ENCODE measurements at regions not wholly inside any gene's neighbourhood (a gene's known extent, or its start where the extent isn't known, plus 50 kb on each side); places are given as distances from the start of the nearest gene placed in this dataset.

DNA sequence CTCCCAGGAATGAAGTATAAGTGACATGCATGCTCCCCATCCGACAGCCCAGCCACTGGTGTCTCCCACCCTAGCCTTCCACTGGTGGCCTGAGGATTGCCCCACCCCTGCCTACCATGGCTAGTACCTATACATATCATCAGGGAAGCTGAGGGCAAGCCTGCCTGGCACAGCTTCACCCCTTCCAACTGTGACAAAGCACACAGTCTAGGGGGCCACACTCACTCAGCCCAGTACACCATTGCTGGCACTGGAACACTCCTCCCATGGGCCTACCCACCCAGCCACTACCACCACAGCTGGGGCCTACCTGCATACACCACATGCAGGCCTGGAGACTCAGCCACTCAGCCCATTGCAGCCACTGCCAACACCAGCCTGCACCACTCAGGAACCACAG is 393.1 kb upstream of the STEAP1 start:
- no peak for TF ChIP-seq POLR2A (IDR thresholded peaks at IDR 0.05; ENCODE audit: low read depth, low read length)
- TF ChIP-seq POLR2AphosphoS5 (IDR thresholded peaks at IDR 0.05; ENCODE audit: low read depth, low read length), result no peak
- TF ChIP-seq TAF1 (IDR thresholded peaks at IDR 0.05; ENCODE audit: borderline replicate concordance, low read depth, low read length), result no peak

All from GM12892 (cell line).